G401.6 (cell line): ENCODE measurements at regions not wholly inside any gene's neighbourhood (a gene's known extent, or its start where the extent isn't known, plus 50 kb on each side); places are given as distances from the start of the nearest gene placed in this dataset.
A peak's percentile ranks its signal among the peaks of the same experiment; 100 is the strongest.
"Not testable (repeated sequence)": the region's sequence is repeated elsewhere in the genome, so short reads cannot be mapped to it uniquely, and the experiment has no call there.

Experiments used
- FAIRE-seq: peaks from 2 replicates; lab custom pipeline; 2012; peaks lifted over from hg19 to GRCh38; lab: Jason Lieb, UNC

- peak; percentile 25 for FAIRE-seq
Measured at GRCh38 chr6:28658475-28659249, 133.0 kb downstream of the GPX5 start.

GRCh38 chr6:28659250-28659566 lies 133.5 kb downstream of the GPX5 start:
- no peak for FAIRE-seq

GRCh38 chr6:28661097-28661713 lies 135.5 kb downstream of the GPX5 start:
- FAIRE-seq, result no peak

GRCh38 chr6:28664870-28665396 lies 139.3 kb downstream of the GPX5 start:
- FAIRE-seq, result no peak

GRCh38 chr6:28673417-28673786 lies 147.7 kb downstream of the GPX5 start:
- FAIRE-seq, result peak; percentile 27

- peak; percentile 28 for FAIRE-seq
Measured at GRCh38 chr6:28673787-28674671, 148.3 kb downstream of the GPX5 start.

- no peak for FAIRE-seq
Measured at GRCh38 chr6:28675600-28675999, 149.9 kb downstream of the GPX5 start.

GRCh38 chr6:28682542-28682941 lies 156.9 kb downstream of the GPX5 start:
- FAIRE-seq, result no peak

GRCh38 chr6:28682956-28683685 lies 157.4 kb downstream of the GPX5 start:
- not testable (repeated sequence) for FAIRE-seq

GRCh38 chr6:28683945-28684538 lies 158.4 kb downstream of the GPX5 start:
- FAIRE-seq, result peak; percentile 41

GRCh38 chr6:28685960-28686359 lies 160.3 kb downstream of the GPX5 start:
- not testable (repeated sequence) for FAIRE-seq

- peak; percentile 97 for FAIRE-seq
Measured at GRCh38 chr6:28686446-28687027, 160.9 kb downstream of the GPX5 start.

- FAIRE-seq, result not testable (repeated sequence)
Measured at GRCh38 chr6:28687309-28687981, 161.8 kb downstream of the GPX5 start.

GRCh38 chr6:28691991-28692390 lies 166.3 kb downstream of the GPX5 start:
- FAIRE-seq, result not testable (repeated sequence)

GRCh38 chr6:28693033-28693750 lies 167.5 kb downstream of the GPX5 start:
- FAIRE-seq, result no peak

- no peak for FAIRE-seq
Measured at GRCh38 chr6:28693751-28694443, 168.2 kb downstream of the GPX5 start.

GRCh38 chr6:28695715-28696114 lies 170.0 kb downstream of the GPX5 start:
- FAIRE-seq, result no peak

GRCh38 chr6:28696167-28696566 lies 170.5 kb downstream of the GPX5 start:
- FAIRE-seq, result no peak

- no peak for FAIRE-seq
Measured at GRCh38 chr6:28696682-28697081, 171.0 kb downstream of the GPX5 start.
